B cell (primary cell): ENCODE measurements at regions not wholly inside any gene's neighbourhood (a gene's known extent, or its start where the extent isn't known, plus 50 kb on each side); places are given as distances from the start of the nearest gene placed in this dataset.

Experiments
- ATAC-seq: fragments of 200-7000 bp; cut with Tn5 transposase; one replicate; pipeline ENCODE4 v1.10.0; 2021; ENCODE audit warnings: low read depth, mild to moderate bottlenecking, moderate number of reproducible peaks, moderate library complexity
- CTCF ChIA-PET: fragments of 350-600 bp; sonication (Branson Sonifier 250); formaldehyde crosslinking; loops from one replicate; lab custom pipeline; 2021; ENCODE audit warnings: antibody characterized with exemption, inconsistent platforms; lab: Charles Lee
- POLR2A ChIA-PET: fragments of 350-600 bp; sonication (Branson Sonifier 250); formaldehyde crosslinking; loops from one replicate; lab custom pipeline; 2021; ENCODE audit warnings: antibody characterized with exemption; lab: Charles Lee
- DNase-seq: peaks from one replicate; pipeline ENCODE4 v3.0.0; 2013
- H2AFZ ChIP-seq: 2 replicates; pipeline ENCODE4 v1.6.1; 2012; ENCODE audit warnings: mild to moderate bottlenecking, low read depth, low read length; ENCODE audit not compliant: insufficient read depth, poor library complexity, severe bottlenecking
- H3K27ac ChIP-seq, 2 donors: 1 replicate in 1 of 2; 2 replicates in 1 of 2; pipeline ENCODE4 v1.5.1; 2012 to 2013; ENCODE audit warnings: low read length in 2 of 2, mild to moderate bottlenecking in 2 of 2, moderate library complexity in 1 of 2
- H3K27me3 ChIP-seq, 4 experiments: fragments of 200-600 bp in 1 of 4; sonication (generic) in 1 of 4; replicated peaks in 1 of 4; 1 replicate in 2 of 4; 2 replicates in 2 of 4; pipeline versions ENCODE4 v1.6.1 to v1.7.0; 2013 to 2016; ENCODE audit warnings: low read length in 3 of 4, mild to moderate bottlenecking in 2 of 4, mixed read lengths in 1 of 4, moderate library complexity in 1 of 4; ENCODE audit not compliant: insufficient read depth in 4 of 4, control insufficient read depth in 3 of 4; ENCODE audit errors: control extremely low read depth in 1 of 4
- H3K36me3 ChIP-seq, 2 experiments: replicated peaks in 1 of 2; 1 replicate in 1 of 2; 2 replicates in 1 of 2; pipeline versions ENCODE4 v1.6.1 to v1.7.1; 2013; ENCODE audit warnings: low read length in 1 of 2; ENCODE audit not compliant: insufficient read depth in 2 of 2, control insufficient read depth in 1 of 2; ENCODE audit errors: control extremely low read depth in 1 of 2, extremely low read depth in 1 of 2
- H3K4me1 ChIP-seq, 2 donors: fragments of 200-600 bp in 1 of 2; sonication (generic) in 1 of 2; 1 replicate in 1 of 2; 2 replicates in 1 of 2; pipeline versions ENCODE4 v1.5.1 to v1.6.1; 2013 to 2017; ENCODE audit warnings: low read length in 2 of 2; ENCODE audit not compliant: control insufficient read depth in 2 of 2, insufficient read depth in 2 of 2
- H3K4me2 ChIP-seq: replicated peaks from 2 replicates; pipeline ENCODE3; 2012; ENCODE audit warnings: mild to moderate bottlenecking, low read depth, low read length; ENCODE audit not compliant: poor library complexity, severe bottlenecking
- H3K4me3 ChIP-seq, 5 experiments: fragments of 200-600 bp in 1 of 5; sonication (generic) in 1 of 5; 1 replicate in 3 of 5; 2 replicates in 2 of 5; pipeline versions ENCODE4 v1.5.1 to v1.7.0; 2011 to 2016; ENCODE audit warnings: low read length in 4 of 5, mild to moderate bottlenecking in 4 of 5, low read depth in 2 of 5, control low read depth in 1 of 5, moderate library complexity in 1 of 5; ENCODE audit not compliant: insufficient read depth in 1 of 5; ENCODE audit errors: control extremely low read depth in 1 of 5, extremely low read depth in 1 of 5
- H3K79me2 ChIP-seq: fragments of 200-600 bp; sonication (generic); one replicate; pipeline ENCODE4 v1.6.0; 2016; ENCODE audit warnings: low read length; ENCODE audit not compliant: control insufficient read depth, insufficient read depth
- H3K9ac ChIP-seq: fragments of 200-600 bp; sonication (generic); 2 replicates; pipeline ENCODE4 v1.6.1; 2017; ENCODE audit warnings: mild to moderate bottlenecking, low read length, moderate library complexity
- H3K9me3 ChIP-seq, 3 donors: one replicate each; pipeline versions ENCODE4 v1.6.1 to v1.7.1; 2013; ENCODE audit warnings: low read length in 2 of 3; ENCODE audit not compliant: control insufficient read depth in 2 of 3, insufficient read depth in 1 of 3; ENCODE audit errors: control extremely low read depth in 1 of 3
- H4K20me1 ChIP-seq: 2 replicates; pipeline ENCODE4 v1.6.0; 2012; ENCODE audit warnings: mild to moderate bottlenecking, low read length; ENCODE audit not compliant: insufficient read depth, control insufficient read depth, poor library complexity, severe bottlenecking
- H3K27ac Mint-ChIP-seq: one replicate; pipeline ENCODE4 v1.8.0; 2021; ENCODE audit warnings: mixed read lengths
- H3K27me3 Mint-ChIP-seq: one replicate; pipeline ENCODE4 v1.8.0; 2021; ENCODE audit warnings: mixed read lengths
- H3K4me1 Mint-ChIP-seq: one replicate; pipeline ENCODE4 v1.8.0; 2021; ENCODE audit warnings: mixed read lengths
- H3K4me3 Mint-ChIP-seq: one replicate; pipeline ENCODE4 v1.8.0; 2021; ENCODE audit warnings: mixed read lengths
- H3K9me3 Mint-ChIP-seq: one replicate; pipeline ENCODE4 v1.8.0; 2022; ENCODE audit warnings: mixed read lengths; ENCODE audit not compliant: insufficient read depth
- EZH2 ChIP-seq: IDR thresholded peaks from 2 replicates; pipeline ENCODE4 v1.6.1; 2012; ENCODE audit warnings: borderline replicate concordance, low read depth, mild to moderate bottlenecking, moderate library complexity, low read length; ENCODE audit not compliant: insufficient read depth, poor library complexity, severe bottlenecking
- WGBS: methylation state at CpG from one replicate; pipeline ENCODE4 v1.1.5; 2013; ENCODE audit warnings: missing lambda C conversion rate; ENCODE audit not compliant: insufficient coverage; 5-methylcytosine and 5-hydroxymethylcytosine counted together
- intact Hi-C: fragments of 100-400 bp; cut with micrococcal nuclease; formaldehyde crosslinking; loops from one replicate; pipeline ENCODE4 v1.10.0; 2022
- TF ChIP-seq, protein P1 (sequence below): fragments of 200-600 bp; IDR thresholded peaks from one replicate; pipeline ENCODE4 v1.8.0; 2022; ENCODE audit warnings: antibody characterized with exemption, mild to moderate bottlenecking

DNA sequence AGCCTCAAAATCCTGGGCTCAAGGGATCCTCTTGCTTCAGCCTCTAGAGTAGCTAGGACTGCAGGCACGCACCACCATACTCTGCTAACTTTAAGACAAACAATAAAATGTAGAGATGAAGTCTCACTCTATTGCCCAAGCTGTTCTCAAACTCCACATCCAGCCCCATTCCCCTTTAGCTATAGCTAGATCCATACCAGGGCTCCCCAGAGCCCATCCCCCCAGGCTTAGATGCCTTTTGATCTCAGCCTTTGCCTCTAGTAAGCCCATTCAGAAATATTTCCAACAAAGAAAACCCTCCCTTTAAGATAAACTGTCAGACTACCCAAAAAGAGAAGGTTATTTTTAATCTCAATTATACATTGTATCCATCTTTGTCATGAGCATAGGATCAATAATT is 325.4 kb downstream of the CHRM3 start:
- H3K27ac Mint-ChIP-seq: no peak overlapping the region
- ATAC-seq: no peak
- intact Hi-C loops: no loop called here
- no CpG with 5 or more reads among the region's 1 CpG for WGBS
- ChIA-PET CTCF (interaction anchor here (0.6 kb wide), 1 partner anchor 200 kb away, joined by 3 read pairs; no protein-coding TSS in a partner anchor), POLR2A (no interaction called here)
- no peak overlapping the region for H3K4me3 ChIP-seq
- no peak for DNase-seq
- H3K4me1 ChIP-seq: no peaks in the 10 kb centered on the region
- H3K4me3 Mint-ChIP-seq: no peak overlapping the region
- H3K79me2 ChIP-seq: no peaks in the 10 kb centered on the region
- no peaks in the 10 kb centered on the region for H3K36me3 ChIP-seq
- H3K4me2 ChIP-seq: no peak overlapping the region
- no peaks in the 10 kb centered on the region for H3K27me3 ChIP-seq
- H3K9me3 ChIP-seq: no peaks in the 10 kb centered on the region
- H4K20me1 ChIP-seq: no peaks in the 10 kb centered on the region
- no peaks in the 10 kb centered on the region for H3K4me1 Mint-ChIP-seq
- no peak overlapping the region for H3K9ac ChIP-seq
- TF ChIP-seq, protein P1, sequence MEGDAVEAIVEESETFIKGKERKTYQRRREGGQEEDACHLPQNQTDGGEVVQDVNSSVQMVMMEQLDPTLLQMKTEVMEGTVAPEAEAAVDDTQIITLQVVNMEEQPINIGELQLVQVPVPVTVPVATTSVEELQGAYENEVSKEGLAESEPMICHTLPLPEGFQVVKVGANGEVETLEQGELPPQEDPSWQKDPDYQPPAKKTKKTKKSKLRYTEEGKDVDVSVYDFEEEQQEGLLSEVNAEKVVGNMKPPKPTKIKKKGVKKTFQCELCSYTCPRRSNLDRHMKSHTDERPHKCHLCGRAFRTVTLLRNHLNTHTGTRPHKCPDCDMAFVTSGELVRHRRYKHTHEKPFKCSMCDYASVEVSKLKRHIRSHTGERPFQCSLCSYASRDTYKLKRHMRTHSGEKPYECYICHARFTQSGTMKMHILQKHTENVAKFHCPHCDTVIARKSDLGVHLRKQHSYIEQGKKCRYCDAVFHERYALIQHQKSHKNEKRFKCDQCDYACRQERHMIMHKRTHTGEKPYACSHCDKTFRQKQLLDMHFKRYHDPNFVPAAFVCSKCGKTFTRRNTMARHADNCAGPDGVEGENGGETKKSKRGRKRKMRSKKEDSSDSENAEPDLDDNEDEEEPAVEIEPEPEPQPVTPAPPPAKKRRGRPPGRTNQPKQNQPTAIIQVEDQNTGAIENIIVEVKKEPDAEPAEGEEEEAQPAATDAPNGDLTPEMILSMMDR: no peak
- no peaks in the 10 kb centered on the region for H3K27me3 Mint-ChIP-seq
- no peaks in the 10 kb centered on the region for H3K9me3 Mint-ChIP-seq
- H2AFZ ChIP-seq: no peak overlapping the region
- no peak overlapping the region for H3K27ac ChIP-seq

DNA sequence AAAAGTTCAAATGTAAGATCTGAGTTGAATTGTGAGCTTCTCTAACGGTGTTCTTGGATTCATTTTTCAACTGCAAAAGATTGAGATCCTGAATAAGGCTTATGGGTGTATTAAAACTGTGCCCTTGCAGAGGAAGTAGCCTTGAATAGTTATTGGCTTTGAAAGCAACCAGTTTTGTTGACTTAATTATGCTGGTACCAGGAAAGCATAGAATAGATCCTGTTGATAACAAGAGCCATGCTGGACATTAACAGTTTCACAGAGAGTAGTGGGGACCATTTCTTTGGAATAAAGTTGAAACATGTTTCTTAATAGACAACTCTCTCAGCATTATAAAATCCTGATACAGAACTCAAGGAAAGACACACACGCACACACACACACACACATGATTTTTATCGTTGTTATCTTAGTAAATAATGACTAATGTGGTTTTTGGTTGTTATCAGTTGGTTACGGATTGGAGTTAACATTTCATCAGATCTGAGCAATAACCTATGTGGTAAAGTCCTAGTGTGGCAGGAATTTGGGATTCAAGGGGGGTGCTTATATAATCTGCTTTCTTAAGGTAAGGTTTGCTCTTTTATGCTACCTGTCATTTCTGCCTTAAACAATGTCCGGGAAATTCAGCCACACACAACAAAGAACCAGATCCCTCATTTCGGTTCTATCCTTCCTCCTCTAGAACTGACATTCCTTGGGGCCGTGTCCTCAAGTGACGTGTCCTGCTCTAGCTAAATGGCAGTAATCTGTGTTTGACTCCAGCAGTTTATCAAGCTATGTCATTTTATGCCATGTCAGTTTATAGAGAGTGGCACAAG is 330.9 kb downstream of the CHRM3 start:
- DNase-seq: no peak
- H3K9ac ChIP-seq: no peak overlapping the region
- Mint-ChIP-seq H3K4me3 (no peak overlapping the region), H3K4me1 (peaks cover 12% of the 10 kb centered on the region), H3K9me3 (peaks cover 4% of the 10 kb centered on the region), H3K27me3 (no peaks in the 10 kb centered on the region), H3K27ac (no peak overlapping the region)
- no peak overlapping the region for H2AFZ ChIP-seq
- TF ChIP-seq, protein P1: no peak
- no peak for TF ChIP-seq EZH2
- no peak for ATAC-seq
- ChIA-PET CTCF (no interaction called here), POLR2A (no interaction called here)
- no peak overlapping the region for H3K4me2 ChIP-seq
- H3K27me3 ChIP-seq: no peaks in the 10 kb centered on the region
- H3K4me1 ChIP-seq: peaks cover 0 to 12% of the 10 kb centered on the region in 2 donors
- no peaks in the 10 kb centered on the region for H3K9me3 ChIP-seq
- no peaks in the 10 kb centered on the region for H3K36me3 ChIP-seq
- no peak overlapping the region for H3K4me3 ChIP-seq
- 40% methylated on average over 1 of the region's 8 CpGs for WGBS
- H3K27ac ChIP-seq: no peak overlapping the region
- no peaks in the 10 kb centered on the region for H4K20me1 ChIP-seq
- intact Hi-C loops: no loop called here
- H3K79me2 ChIP-seq: no peaks in the 10 kb centered on the region
